ENCODE measurements at regions not wholly inside any gene's neighbourhood (a gene's known extent, or its start where the extent isn't known, plus 50 kb on each side); places are given as distances from the start of the nearest gene placed in this dataset.

DNA sequence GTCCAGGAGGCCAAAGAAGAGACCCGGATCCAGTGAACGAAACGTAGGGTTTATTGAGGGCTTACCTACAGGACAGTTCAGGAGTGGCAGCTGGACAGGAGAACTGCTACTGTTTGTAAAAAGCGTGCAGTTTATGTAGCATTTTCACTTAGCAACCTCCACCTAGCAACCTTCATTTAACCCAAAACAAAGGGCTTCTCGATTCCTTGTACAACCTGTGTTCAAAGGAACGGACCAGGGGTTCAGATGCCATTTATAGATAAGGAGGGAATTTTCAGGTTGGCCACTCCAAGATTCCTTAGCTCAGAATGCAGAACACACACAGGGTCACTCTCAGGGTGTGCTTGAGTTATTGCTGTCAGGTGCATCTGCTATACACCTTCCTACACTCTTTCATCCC is 65.1 kb upstream of the YWHAQ start:
- TF ChIP-seq, protein P1, sequence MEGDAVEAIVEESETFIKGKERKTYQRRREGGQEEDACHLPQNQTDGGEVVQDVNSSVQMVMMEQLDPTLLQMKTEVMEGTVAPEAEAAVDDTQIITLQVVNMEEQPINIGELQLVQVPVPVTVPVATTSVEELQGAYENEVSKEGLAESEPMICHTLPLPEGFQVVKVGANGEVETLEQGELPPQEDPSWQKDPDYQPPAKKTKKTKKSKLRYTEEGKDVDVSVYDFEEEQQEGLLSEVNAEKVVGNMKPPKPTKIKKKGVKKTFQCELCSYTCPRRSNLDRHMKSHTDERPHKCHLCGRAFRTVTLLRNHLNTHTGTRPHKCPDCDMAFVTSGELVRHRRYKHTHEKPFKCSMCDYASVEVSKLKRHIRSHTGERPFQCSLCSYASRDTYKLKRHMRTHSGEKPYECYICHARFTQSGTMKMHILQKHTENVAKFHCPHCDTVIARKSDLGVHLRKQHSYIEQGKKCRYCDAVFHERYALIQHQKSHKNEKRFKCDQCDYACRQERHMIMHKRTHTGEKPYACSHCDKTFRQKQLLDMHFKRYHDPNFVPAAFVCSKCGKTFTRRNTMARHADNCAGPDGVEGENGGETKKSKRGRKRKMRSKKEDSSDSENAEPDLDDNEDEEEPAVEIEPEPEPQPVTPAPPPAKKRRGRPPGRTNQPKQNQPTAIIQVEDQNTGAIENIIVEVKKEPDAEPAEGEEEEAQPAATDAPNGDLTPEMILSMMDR (IDR thresholded peaks at IDR 0.05): no peak
- TF ChIP-seq POLR2A (IDR thresholded peaks at IDR 0.05): no peak

Data from right lobe of liver (tissue), 4 donors.